Upper lobe of right lung (tissue), 1 donor: ENCODE measurements at regions not wholly inside any gene's neighbourhood (a gene's known extent, or its start where the extent isn't known, plus 50 kb on each side); places are given as distances from the start of the nearest gene placed in this dataset.

Source experiments
- ATAC-seq: fragments of 200-7000 bp; cut with Tn5 transposase; one replicate; pipeline ENCODE4 v1.9.1; 2020; ENCODE audit warnings: mild to moderate bottlenecking, moderate library complexity
- DNase-seq: peaks from one replicate; pipeline ENCODE4 v3.0.0-alpha.2; 2020
- H3K27ac ChIP-seq: fragments of 200-600 bp; one replicate; pipeline ENCODE4 v1.8.0; 2022
- H3K27me3 ChIP-seq: fragments of 200-600 bp; one replicate; pipeline ENCODE4 v1.8.0; 2022; ENCODE audit warnings: mild to moderate bottlenecking
- H3K36me3 ChIP-seq: fragments of 200-600 bp; one replicate; pipeline ENCODE4 v1.8.0; 2022
- H3K4me1 ChIP-seq: fragments of 200-600 bp; one replicate; pipeline ENCODE4 v1.8.0; 2022
- H3K4me3 ChIP-seq: fragments of 200-600 bp; one replicate; pipeline ENCODE4 v1.8.0; 2022; ENCODE audit warnings: mild to moderate bottlenecking
- H3K9me3 ChIP-seq: fragments of 200-600 bp; one replicate; pipeline ENCODE4 v1.8.0; 2022
- CTCF ChIP-seq: fragments of 200-600 bp; IDR thresholded peaks from one replicate; pipeline ENCODE4 v1.8.0; 2022; ENCODE audit warnings: antibody characterized with exemption
- intact Hi-C: fragments of 100-400 bp; cut with DNase I; formaldehyde crosslinking; loops from one replicate; pipeline ENCODE4 v1.11.0; 2022
- donor health status: DM: no; HTN: yes; CAD: no; lungs with severe emphysema.

- no peak for DNase-seq
- Histone ChIP-seq H3K36me3 (no peaks in the 10 kb centered on the region), H3K4me1 (no peaks in the 10 kb centered on the region), H3K9me3 (no peaks in the 10 kb centered on the region), H3K27me3 (no peaks in the 10 kb centered on the region), H3K4me3 (no peak overlapping the region), H3K27ac (no peak overlapping the region)
- intact Hi-C loops, result no loop called here
- peak; percentile 82 for ATAC-seq
- TF ChIP-seq CTCF, result peak; percentile 52
Observed at GRCh38 chr4:83771113-83771705, 235.3 kb downstream of the GPAT3 start.

GRCh38 chr4:83768146-83768545 is 232.2 kb downstream of the GPAT3 start:
- H3K9me3 ChIP-seq, result no peaks in the 10 kb centered on the region
- intact Hi-C loops, result no loop called here
- no peak overlapping the region for H3K27ac ChIP-seq
- DNase-seq, result no peak
- H3K27me3 ChIP-seq, result no peaks in the 10 kb centered on the region
- ATAC-seq, result no peak
- no peaks in the 10 kb centered on the region for H3K36me3 ChIP-seq
- H3K4me1 ChIP-seq, result no peaks in the 10 kb centered on the region
- H3K4me3 ChIP-seq, result no peak overlapping the region
- TF ChIP-seq CTCF, result no peak

GRCh38 chr4:83767067-83767466 is 231.2 kb downstream of the GPAT3 start:
- Histone ChIP-seq H3K4me3 (no peak overlapping the region), H3K4me1 (no peaks in the 10 kb centered on the region), H3K27ac (no peak overlapping the region), H3K9me3 (no peaks in the 10 kb centered on the region), H3K36me3 (no peaks in the 10 kb centered on the region), H3K27me3 (no peaks in the 10 kb centered on the region)
- intact Hi-C loops, result no loop called here
- DNase-seq, result no peak
- no peak for ATAC-seq
- no peak for TF ChIP-seq CTCF

- H3K27me3 ChIP-seq, result no peaks in the 10 kb centered on the region
- TF ChIP-seq CTCF, result no peak
- H3K36me3 ChIP-seq, result no peaks in the 10 kb centered on the region
- ATAC-seq (no peak), DNase-seq (no peak)
- no peak overlapping the region for H3K27ac ChIP-seq
- no peaks in the 10 kb centered on the region for H3K9me3 ChIP-seq
- no peaks in the 10 kb centered on the region for H3K4me1 ChIP-seq
- H3K4me3 ChIP-seq, result no peak overlapping the region
- intact Hi-C loops, result no loop called here
Observed at GRCh38 chr4:83759611-83760010, 223.7 kb downstream of the GPAT3 start.

- ATAC-seq, result no peak
- H3K4me3 ChIP-seq, result no peak overlapping the region
- H3K4me1 ChIP-seq, result no peaks in the 10 kb centered on the region
- H3K27ac ChIP-seq, result no peak overlapping the region
- no peaks in the 10 kb centered on the region for H3K36me3 ChIP-seq
- no peak for DNase-seq
- no peak for TF ChIP-seq CTCF
- H3K27me3 ChIP-seq, result no peaks in the 10 kb centered on the region
- intact Hi-C loops, result no loop called here
- H3K9me3 ChIP-seq, result no peaks in the 10 kb centered on the region
Observed at GRCh38 chr4:83758285-83758684, 222.4 kb downstream of the GPAT3 start.

- ATAC-seq (peak; percentile 16), DNase-seq (no peak)
- no peak overlapping the region for H3K27ac ChIP-seq
- H3K36me3 ChIP-seq, result no peaks in the 10 kb centered on the region
- no peak overlapping the region for H3K4me3 ChIP-seq
- no peaks in the 10 kb centered on the region for H3K27me3 ChIP-seq
- no peaks in the 10 kb centered on the region for H3K9me3 ChIP-seq
- TF ChIP-seq CTCF, result no peak
- intact Hi-C loops, result no loop called here
- no peaks in the 10 kb centered on the region for H3K4me1 ChIP-seq
Observed at GRCh38 chr4:83757121-83757621, 221.3 kb downstream of the GPAT3 start.
